H1 (cell line): ENCODE measurements at regions not wholly inside any gene's neighbourhood (a gene's known extent, or its start where the extent isn't known, plus 50 kb on each side); places are given as distances from the start of the nearest gene placed in this dataset.

ENCODE experiments used
- CTCF ChIA-PET: fragments of 300-600 bp; sonication (Branson Sonifier 250); formaldehyde crosslinking; loops from one replicate; lab custom pipeline; 2021; ENCODE audit not compliant: partially characterized antibody; lab: Charles Lee
- POLR2A ChIA-PET: fragments of 300-600 bp; sonication (Branson Sonifier 250); formaldehyde crosslinking; loops from one replicate; lab custom pipeline; 2021; ENCODE audit warnings: inconsistent platforms; ENCODE audit not compliant: partially characterized antibody; lab: Charles Lee
- DNase-seq, 2 experiments: peaks; one replicate each; pipeline versions ENCODE4 v3.0.0 to v3.0.0-alpha.2; 2010 to 2022; ENCODE audit warnings: low spot score in 2 of 2, low read depth in 1 of 2, mixed read lengths in 1 of 2
- FAIRE-seq: peaks from 2 replicates; lab custom pipeline; 2011; peaks lifted over from hg19 to GRCh38; lab: Jason Lieb, UNC
- H2AFZ ChIP-seq: 2 replicates; pipeline ENCODE4 v1.8.1; 2012; ENCODE audit warnings: low read length, inconsistent platforms
- H2AK5ac ChIP-seq: 2 replicates; pipeline ENCODE4 v1.6.1; 2013; ENCODE audit warnings: low read depth, low read length
- H2BK120ac ChIP-seq: replicated peaks from 2 replicates; pipeline ENCODE3; 2013; ENCODE audit warnings: low read depth, low read length, inconsistent platforms
- H2BK12ac ChIP-seq: 2 replicates; pipeline ENCODE4 v1.6.1; 2013; ENCODE audit warnings: low read depth, low read length
- H2BK15ac ChIP-seq: 2 replicates; pipeline ENCODE4 v1.6.1; 2013; ENCODE audit warnings: low read length
- H2BK20ac ChIP-seq: 2 replicates; pipeline ENCODE4 v1.6.1; 2013; ENCODE audit warnings: low read length
- H2BK5ac ChIP-seq: 2 replicates; pipeline ENCODE4 v1.6.1; 2013; ENCODE audit warnings: low read depth, low read length
- H3K14ac ChIP-seq: 2 replicates; pipeline ENCODE4 v1.6.1; 2013; ENCODE audit warnings: inconsistent platforms; ENCODE audit not compliant: insufficient read length
- H3K18ac ChIP-seq: 2 replicates; pipeline ENCODE4 v1.6.1; 2013; ENCODE audit warnings: low read length; ENCODE audit errors: extremely low read depth
- H3K23ac ChIP-seq: 2 replicates; pipeline ENCODE4 v1.6.1; 2013; ENCODE audit warnings: inconsistent platforms; ENCODE audit not compliant: insufficient read length
- H3K23me2 ChIP-seq: 2 replicates; pipeline ENCODE4 v1.6.1; 2013; ENCODE audit warnings: low read depth, low read length
- H3K27ac ChIP-seq: 2 replicates; pipeline ENCODE4 v1.6.1; 2011; ENCODE audit warnings: low read depth, low read length, inconsistent platforms
- H3K27me3 ChIP-seq, 4 experiments: replicated peaks in 1 of 4; 1 replicate in 1 of 4; 2 replicates in 3 of 4; pipeline versions ENCODE4 v1.6.1 to v1.8.1; 2011 to 2013; ENCODE audit warnings: low read length in 3 of 4, mild to moderate bottlenecking in 3 of 4, inconsistent platforms in 2 of 4, mixed read lengths in 2 of 4, moderate library complexity in 1 of 4; ENCODE audit not compliant: control insufficient read depth in 3 of 4, insufficient read depth in 3 of 4; ENCODE audit errors: extremely low read depth in 1 of 4
- H3K36me3 ChIP-seq, 4 experiments: 2 replicates each; pipeline versions ENCODE4 v1.6.1 to v1.8.1; 2011 to 2013; ENCODE audit warnings: mild to moderate bottlenecking in 4 of 4, low read length in 3 of 4, moderate library complexity in 2 of 4, control low read depth in 1 of 4, inconsistent platforms in 1 of 4; ENCODE audit not compliant: insufficient read depth in 4 of 4, control insufficient read depth in 2 of 4
- H3K4ac ChIP-seq: replicated peaks from 2 replicates; pipeline ENCODE3; 2013; ENCODE audit warnings: low read length, low read depth, mixed read lengths, inconsistent platforms; ENCODE audit not compliant: insufficient read length
- H3K4me1 ChIP-seq, 4 experiments: replicated peaks in 1 of 4; 1 replicate in 1 of 4; 2 replicates in 3 of 4; pipeline versions ENCODE4 v1.6.1 to v1.8.1; 2011 to 2013; ENCODE audit warnings: low read length in 3 of 4, inconsistent platforms in 2 of 4, mixed read lengths in 1 of 4; ENCODE audit not compliant: insufficient read depth in 4 of 4, control insufficient read depth in 3 of 4
- H3K4me2 ChIP-seq, 2 experiments: 2 replicates each; pipeline versions ENCODE4 v1.6.1 to v1.8.1; 2011 to 2013; ENCODE audit warnings: low read depth in 2 of 2, low read length in 2 of 2, control low read depth in 1 of 2, inconsistent platforms in 1 of 2, mild to moderate bottlenecking in 1 of 2; ENCODE audit not compliant: insufficient read depth in 1 of 2
- H3K4me3 ChIP-seq, 4 experiments: fragments of 200-600, 300-600 bp in 1 of 4; sonication (generic), shearing (Covaris generic), sonication (Bioruptor Twin) in 1 of 4; 2 replicates each; pipeline versions ENCODE4 v1.5.1 to v1.8.1; 2011 to 2016; ENCODE audit warnings: low read length in 4 of 4, low read depth in 3 of 4, control low read depth in 2 of 4, inconsistent platforms in 2 of 4, mild to moderate bottlenecking in 2 of 4, mixed read lengths in 1 of 4, moderate library complexity in 1 of 4; ENCODE audit not compliant: insufficient read depth in 2 of 4; ENCODE audit errors: extremely low read depth in 1 of 4
- H3K56ac ChIP-seq: replicated peaks from 2 replicates; pipeline ENCODE3; 2013; ENCODE audit warnings: low read depth, mild to moderate bottlenecking, mixed read lengths, low read length, inconsistent platforms; ENCODE audit not compliant: insufficient read length
- H3K79me1 ChIP-seq: 2 replicates; pipeline ENCODE4 v1.6.1; 2013; ENCODE audit warnings: low read depth, low read length, control low read depth
- H3K79me2 ChIP-seq, 2 experiments: 2 replicates each; pipeline versions ENCODE4 v1.6.1 to v1.8.1; 2012 to 2013; ENCODE audit warnings: low read length in 2 of 2, mild to moderate bottlenecking in 2 of 2, inconsistent platforms in 1 of 2; ENCODE audit not compliant: insufficient read depth in 2 of 2, control insufficient read depth in 1 of 2
- H3K9ac ChIP-seq, 4 experiments: replicated peaks in 1 of 4; 1 replicate in 1 of 4; 2 replicates in 3 of 4; pipeline versions ENCODE4 v1.6.1 to v1.8.1; 2011 to 2013; ENCODE audit warnings: low read depth in 3 of 4, low read length in 3 of 4, control low read depth in 2 of 4, mild to moderate bottlenecking in 2 of 4, moderate library complexity in 2 of 4, inconsistent platforms in 1 of 4; ENCODE audit errors: extremely low read depth in 1 of 4
- H3K9me3 ChIP-seq, 2 experiments: 2 replicates each; pipeline versions ENCODE4 v1.6.1 to v1.8.1; 2012 to 2013; ENCODE audit warnings: mild to moderate bottlenecking in 2 of 2, moderate library complexity in 2 of 2, control low read depth in 1 of 2, inconsistent platforms in 1 of 2, low read depth in 1 of 2, low read length in 1 of 2, mixed read lengths in 1 of 2; ENCODE audit not compliant: insufficient read depth in 2 of 2
- H4K20me1 ChIP-seq, 2 experiments: replicated peaks in 1 of 2; 2 replicates each; pipeline versions ENCODE3 to v1.8.1; 2011 to 2013; ENCODE audit warnings: inconsistent platforms in 2 of 2, low read length in 2 of 2, mild to moderate bottlenecking in 1 of 2; ENCODE audit not compliant: insufficient read depth in 2 of 2, control insufficient read depth in 1 of 2
- H4K5ac ChIP-seq: 2 replicates; pipeline ENCODE4 v1.6.1; 2013; ENCODE audit warnings: low read length, low read depth, mixed read lengths, inconsistent platforms; ENCODE audit not compliant: insufficient read length
- H4K8ac ChIP-seq: 2 replicates; pipeline ENCODE4 v1.8.0; 2013; ENCODE audit warnings: mild to moderate bottlenecking, moderate library complexity, low read length, inconsistent platforms; ENCODE audit not compliant: insufficient read depth; ENCODE audit errors: extremely low read depth
- H4K91ac ChIP-seq: replicated peaks from 2 replicates; pipeline ENCODE3; 2013; ENCODE audit warnings: low read length, mixed read lengths, inconsistent platforms; ENCODE audit not compliant: insufficient read length
- ASH2L ChIP-seq: fragments of 200-600, 300-600 bp; sonication (generic); IDR thresholded peaks from one replicate; pipeline ENCODE4 v1.7.1; 2017; ENCODE audit warnings: low read length
- BCL11A ChIP-seq, 2 experiments: IDR thresholded peaks; one replicate each; pipeline ENCODE4 v1.6.1; 2011; ENCODE audit warnings: low read depth in 2 of 2, low read length in 2 of 2, mild to moderate bottlenecking in 2 of 2
- BRCA1 ChIP-seq: IDR thresholded peaks from 2 replicates; pipeline ENCODE4 v1.6.1; 2012; ENCODE audit warnings: low read depth, low read length, improper control_type of control experiment
- CHD1 ChIP-seq: IDR thresholded peaks from 2 replicates; pipeline ENCODE4 v1.6.1; 2012; ENCODE audit warnings: low read depth, low read length, improper control_type of control experiment
- CHD2 ChIP-seq: IDR thresholded peaks from 2 replicates; pipeline ENCODE4 v1.6.1; 2012; ENCODE audit warnings: low read length, improper control_type of control experiment
- EZH2 ChIP-seq: fragments of 200-600 bp; sonication (generic); IDR thresholded peaks from 2 replicates; pipeline ENCODE4 v1.7.1; 2012; ENCODE audit warnings: low read depth, mild to moderate bottlenecking, moderate library complexity, low read length, inconsistent platforms; ENCODE audit not compliant: severe bottlenecking
- FOSL1 ChIP-seq: IDR thresholded peaks from 2 replicates; pipeline ENCODE4 v1.6.1; 2011; ENCODE audit warnings: mild to moderate bottlenecking, low read depth, low read length, moderate library complexity; ENCODE audit not compliant: insufficient read depth
- GABPA ChIP-seq: IDR thresholded peaks from 2 replicates; pipeline ENCODE4 v1.6.1; 2011; ENCODE audit warnings: mild to moderate bottlenecking, low read length, moderate library complexity, borderline replicate concordance; ENCODE audit not compliant: insufficient read depth
- PHF8 ChIP-seq: fragments of 200-600 bp; sonication (generic); conservative IDR thresholded peaks from 2 replicates; pipeline ENCODE4 v1.7.1; 2012; ENCODE audit warnings: low read depth, mild to moderate bottlenecking, inconsistent platforms, low read length, moderate library complexity
- POLR2AphosphoS5 ChIP-seq: IDR thresholded peaks from 2 replicates; pipeline ENCODE4 v1.6.1; 2011; ENCODE audit warnings: low read depth, low read length
- SIN3A ChIP-seq, 2 experiments: IDR thresholded peaks in 1 of 2; conservative IDR thresholded peaks in 1 of 2; 2 replicates each; pipeline ENCODE4 v1.6.1; 2011 to 2012; ENCODE audit warnings: low read length in 2 of 2, improper control_type of control experiment in 1 of 2, low read depth in 1 of 2, mild to moderate bottlenecking in 1 of 2
- SP1 ChIP-seq: IDR thresholded peaks from 2 replicates; pipeline ENCODE4 v1.6.1; 2011; ENCODE audit warnings: low read depth, low read length
- ZNF274 ChIP-seq: IDR thresholded peaks from 2 replicates; pipeline ENCODE4 v1.7.0; 2012; ENCODE audit warnings: low read length, borderline replicate concordance; ENCODE audit errors: extremely low read depth
- WGBS, 2 experiments: shearing (Covaris generic) in 1 of 2; methylation state at CpG; one replicate each; pipeline versions ENCODE4 v1.1.6 to v1.1.7; 2013 to 2015; ENCODE audit warnings: low lambda C conversion rate in 2 of 2, mixed read lengths in 2 of 2, inconsistent platforms in 1 of 2, low coverage in 1 of 2, missing lambda C conversion rate in 1 of 2; ENCODE audit not compliant: insufficient replicate concordance in 2 of 2, insufficient coverage in 1 of 2, insufficient read length in 1 of 2; ENCODE audit errors: extremely low coverage in 1 of 2, missing lambda C conversion rate in 1 of 2; 5-methylcytosine and 5-hydroxymethylcytosine counted together
- TF ChIP-seq, protein P1 (sequence below): IDR thresholded peaks from 2 replicates; pipeline ENCODE4 v1.6.1; 2011; ENCODE audit warnings: low read length, improper control_type of control experiment

DNA sequence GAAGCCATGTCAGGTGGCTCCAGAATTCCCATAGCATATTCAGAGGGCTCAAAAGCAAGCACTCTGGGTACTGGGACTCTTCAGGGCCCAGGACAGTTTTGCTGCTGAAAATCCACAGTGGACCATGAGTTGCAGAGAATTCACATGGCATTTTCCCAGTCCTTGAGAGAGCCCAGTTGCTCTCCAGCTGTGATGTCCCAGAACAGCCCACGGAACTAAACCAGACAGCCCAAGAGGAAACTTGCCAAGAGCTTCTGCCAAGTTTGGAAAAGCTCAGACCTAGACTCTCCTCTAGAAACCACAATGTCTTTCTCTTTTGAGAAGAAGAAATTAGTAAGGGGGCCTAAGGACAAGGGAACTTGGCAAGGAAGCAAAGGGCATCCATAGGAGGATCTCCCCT is 69.4 kb downstream of the RGS2 start:
- Histone ChIP-seq H2BK12ac (no peak overlapping the region), H3K79me2 (no peaks in the 10 kb centered on the region), H2BK20ac (no peak overlapping the region), H4K5ac (no peak overlapping the region), H4K91ac (no peak overlapping the region), H3K36me3 (no peaks in the 10 kb centered on the region), H3K27me3 (no peaks in the 10 kb centered on the region), H2BK15ac (no peak overlapping the region), H3K23me2 (no peaks in the 10 kb centered on the region; the same call in 1 of the 2 replicates), H3K4me1 (no peaks in the 10 kb centered on the region), H3K56ac (no peak overlapping the region), H4K8ac (no peak overlapping the region; the same call in 1 of the 2 replicates), H3K27ac (no peak overlapping the region), H2AFZ (no peak overlapping the region), H3K4ac (no peak overlapping the region), H4K20me1 (no peaks in the 10 kb centered on the region), H3K9me3 (no peaks in the 10 kb centered on the region), H3K14ac (no peak overlapping the region), H3K4me2 (no peak overlapping the region), H3K4me3 (no peak overlapping the region), H3K9ac (no peak overlapping the region), H3K79me1 (no peaks in the 10 kb centered on the region), H3K23ac (no peak overlapping the region), H2AK5ac (no peak overlapping the region), H2BK5ac (no peak overlapping the region), H2BK120ac (no peak overlapping the region), H3K18ac (no peak overlapping the region)
- ChIA-PET POLR2A (no interaction called here), CTCF (interaction anchor here (1.6 kb wide), 1 partner anchor 13 kb away, joined by 4 read pairs; no protein-coding TSS in a partner anchor)
- DNase-seq (no peak), FAIRE-seq (no peak)
- 94% methylated on average over 1 of the region's 1 CpG; no CpG with 5 or more reads in 1 of the 2 experiments for WGBS, 2 experiments
- TF ChIP-seq FOSL1 (no peak), ZNF274 (no peak), CHD1 (no peak), PHF8 (no peak), SP1 (no peak), BCL11A (IDR thresholded peaks at IDR 0.05; ENCODE audit: low read depth in 2 of 2, low read length in 2 of 2) (no peak), CHD2 (no peak), POLR2AphosphoS5 (no peak), ASH2L (no peak), SIN3A (conservative IDR thresholded peaks at IDR 0.05 in 1 of 2, IDR thresholded peaks at IDR 0.05 in 1 of 2; ENCODE audit: low read depth in 1 of 2, low read length in 2 of 2) (no peak), BRCA1 (no peak), EZH2 (no peak), GABPA (no peak)
- TF ChIP-seq, protein P1, sequence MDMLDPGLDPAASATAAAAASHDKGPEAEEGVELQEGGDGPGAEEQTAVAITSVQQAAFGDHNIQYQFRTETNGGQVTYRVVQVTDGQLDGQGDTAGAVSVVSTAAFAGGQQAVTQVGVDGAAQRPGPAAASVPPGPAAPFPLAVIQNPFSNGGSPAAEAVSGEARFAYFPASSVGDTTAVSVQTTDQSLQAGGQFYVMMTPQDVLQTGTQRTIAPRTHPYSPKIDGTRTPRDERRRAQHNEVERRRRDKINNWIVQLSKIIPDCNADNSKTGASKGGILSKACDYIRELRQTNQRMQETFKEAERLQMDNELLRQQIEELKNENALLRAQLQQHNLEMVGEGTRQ, result no peak
